ENCODE measurements at regions not wholly inside any gene's neighbourhood (a gene's known extent, or its start where the extent isn't known, plus 50 kb on each side); places are given as distances from the start of the nearest gene placed in this dataset.
"Not testable (repeated sequence)": the region's sequence is repeated elsewhere in the genome, so short reads cannot be mapped to it uniquely, and the experiment has no call there.

DNA sequence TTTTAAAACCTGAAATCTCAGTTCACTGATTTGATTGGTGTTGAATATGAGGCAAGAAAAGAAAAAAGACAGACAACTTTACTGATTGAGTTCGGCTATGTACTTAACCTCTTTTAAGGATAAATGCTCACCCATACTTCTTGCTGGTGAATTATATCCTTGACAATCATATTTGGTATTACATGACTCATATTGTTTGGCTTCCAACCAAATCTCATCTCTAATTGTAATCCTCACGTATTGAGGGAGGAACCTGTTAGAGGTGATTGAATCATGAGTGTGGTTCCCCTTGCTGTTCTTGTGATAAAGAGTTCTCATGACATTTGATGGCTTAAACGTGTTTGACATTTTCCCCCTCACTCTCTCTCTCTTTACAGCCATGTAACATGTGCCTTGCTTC, 255.6 kb upstream of the IZUMO3 start:
- POLR2A ChIA-PET: no interaction called here
- H3K4me1 Mint-ChIP-seq: no peaks in the 10 kb centered on the region

DNA sequence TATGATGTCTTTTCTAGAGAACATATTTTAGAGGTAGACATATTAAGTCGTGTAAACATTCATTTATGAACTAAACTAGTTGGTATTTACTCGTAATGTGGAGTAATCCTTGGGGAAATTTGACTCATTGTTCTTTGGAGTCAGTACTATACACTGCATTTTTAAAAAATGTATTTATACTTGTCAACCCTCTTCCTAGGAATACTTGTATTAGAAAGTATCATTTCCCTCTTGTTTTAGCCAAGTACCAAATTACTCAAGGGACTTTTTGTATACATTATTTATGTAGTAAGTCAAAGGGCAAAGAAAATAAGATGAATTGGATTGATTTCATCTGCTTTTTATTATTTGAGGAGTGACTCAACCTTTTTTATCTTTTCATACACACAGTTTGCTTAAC, 248.1 kb upstream of the IZUMO3 start:
- ChIA-PET POLR2A (no interaction called here), CTCF (no interaction called here)
- Mint-ChIP-seq H3K27me3 (no peaks in the 10 kb centered on the region), H3K9me3 (peaks cover 9 to 37% (median 26%) of the 10 kb centered on the region in 11 donors), H3K4me3 (no peak overlapping the region), H3K27ac (no peak overlapping the region), H3K4me1 (no peaks in the 10 kb centered on the region), H3K36me3 (no peaks in the 10 kb centered on the region)
- Histone ChIP-seq H3K4me1 (ENCODE audit: control insufficient read depth in 2 of 2, insufficient read depth in 2 of 2, low read length in 2 of 2) (no peaks in the 10 kb centered on the region), H3K36me3 (ENCODE audit: control insufficient read depth in 2 of 3, insufficient read depth in 3 of 3, low read length in 3 of 3) (no peaks in the 10 kb centered on the region), H3K27me3 (ENCODE audit: control insufficient read depth in 2 of 2, insufficient read depth in 2 of 2, low read length in 2 of 2) (no peaks in the 10 kb centered on the region), H3K4me3 (ENCODE audit: low read length) (no peak overlapping the region), H3K9me3 (ENCODE audit: control insufficient read depth in 2 of 3, low read length in 3 of 3) (no peaks in the 10 kb centered on the region), H3K27ac (ENCODE audit: low read depth, low read length) (no peak overlapping the region)
- ATAC-seq: no peak
- no peak for DNase-seq
- intact Hi-C loops (cut with micrococcal nuclease): no loop called here

More for the DNA sequence above, 255.6 kb upstream of the IZUMO3 start:
- no peaks in the 10 kb centered on the region for H3K27me3 Mint-ChIP-seq
- no peaks in the 10 kb centered on the region for H3K36me3 ChIP-seq (ENCODE audit: control insufficient read depth in 2 of 3, insufficient read depth in 3 of 3, low read length in 3 of 3)
- ATAC-seq (no peak), DNase-seq (no peak)
- H3K27me3 ChIP-seq (ENCODE audit: control insufficient read depth in 2 of 2, insufficient read depth in 2 of 2, low read length in 2 of 2): no peaks in the 10 kb centered on the region
- no peaks in the 10 kb centered on the region for H3K4me1 ChIP-seq (ENCODE audit: control insufficient read depth in 2 of 2, insufficient read depth in 2 of 2, low read length in 2 of 2)
- no peak overlapping the region for H3K4me3 Mint-ChIP-seq
- no peak overlapping the region for H3K4me3 ChIP-seq (ENCODE audit: low read length)
- H3K27ac ChIP-seq (ENCODE audit: low read depth, low read length): no peak overlapping the region
- intact Hi-C loops (cut with micrococcal nuclease): no loop called here
- peaks cover 2 to 12% (median 7%) of the 10 kb centered on the region in 11 donors for H3K9me3 Mint-ChIP-seq
- CTCF ChIA-PET: no interaction called here
- H3K9me3 ChIP-seq (ENCODE audit: control insufficient read depth in 2 of 3, low read length in 3 of 3): no peaks in the 10 kb centered on the region
- no peak overlapping the region for H3K27ac Mint-ChIP-seq
- H3K36me3 Mint-ChIP-seq: no peaks in the 10 kb centered on the region

DNA sequence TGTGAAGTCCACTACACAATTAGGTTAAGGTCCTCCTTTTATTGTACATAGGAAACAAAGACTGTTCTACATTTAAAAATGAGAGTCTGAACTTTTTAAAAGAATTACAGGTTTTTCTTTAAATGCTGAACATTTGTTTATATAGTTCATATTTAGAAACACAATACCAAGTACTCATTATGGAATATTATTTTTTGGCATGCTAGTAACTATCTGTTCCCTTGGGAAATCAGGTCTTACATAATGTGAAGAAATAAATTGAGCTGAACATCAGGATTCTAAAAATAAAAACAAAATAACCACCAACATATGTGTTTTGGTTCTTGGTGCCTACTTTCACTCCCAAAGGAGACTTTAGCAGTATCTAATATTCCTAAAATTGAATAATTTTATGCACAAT, 230.5 kb upstream of the IZUMO3 start:
- intact Hi-C loops (cut with micrococcal nuclease): no loop called here
- Mint-ChIP-seq H3K9me3 (peaks cover 4 to 46% (median 23%) of the 10 kb centered on the region in 11 donors), H3K36me3 (peaks cover 0 to 8% (median 0%) of the 10 kb centered on the region in 5 donors)

DNA sequence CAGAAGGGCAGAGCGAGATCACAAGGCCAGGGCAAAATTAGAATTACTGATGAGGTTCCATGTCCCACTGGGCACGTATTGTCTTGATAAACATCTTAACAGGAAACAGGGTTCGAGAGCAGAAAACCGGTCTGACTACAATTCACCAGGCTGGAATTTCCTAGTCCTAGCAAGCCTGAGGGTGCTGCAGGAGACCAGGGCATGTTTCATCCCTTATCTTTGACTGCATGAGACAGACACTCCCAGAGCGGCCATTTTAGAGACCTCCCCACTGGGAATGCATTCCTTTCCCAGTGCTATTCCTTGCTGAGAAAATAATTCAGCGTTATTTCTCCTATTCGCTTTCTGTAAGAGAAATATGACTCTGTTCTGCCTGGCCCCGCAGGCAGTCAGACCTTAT, 228.5 kb upstream of the IZUMO3 start:
- intact Hi-C loops (cut with micrococcal nuclease); CTCF ChIA-PET: not testable (repeated sequence)

More for the DNA sequence above, 230.5 kb upstream of the IZUMO3 start:
- ChIA-PET POLR2A (no interaction called here), CTCF (no interaction called here)
- Mint-ChIP-seq H3K27me3 (no peaks in the 10 kb centered on the region), H3K27ac (no peak overlapping the region), H3K4me3 (no peak overlapping the region), H3K4me1 (no peaks in the 10 kb centered on the region)
- ATAC-seq (no peak), DNase-seq (no peak)
- Histone ChIP-seq H3K27ac (ENCODE audit: low read depth, low read length) (no peak overlapping the region), H3K9me3 (ENCODE audit: control insufficient read depth in 2 of 3, low read length in 3 of 3) (peaks cover 0 to 4% (median 0%) of the 10 kb centered on the region in 3 experiments), H3K4me3 (ENCODE audit: low read length) (no peak overlapping the region), H3K27me3 (ENCODE audit: control insufficient read depth in 2 of 2, insufficient read depth in 2 of 2, low read length in 2 of 2) (no peaks in the 10 kb centered on the region), H3K36me3 (ENCODE audit: control insufficient read depth in 2 of 3, insufficient read depth in 3 of 3, low read length in 3 of 3) (no peaks in the 10 kb centered on the region), H3K4me1 (ENCODE audit: control insufficient read depth in 2 of 2, insufficient read depth in 2 of 2, low read length in 2 of 2) (no peaks in the 10 kb centered on the region)

DNA sequence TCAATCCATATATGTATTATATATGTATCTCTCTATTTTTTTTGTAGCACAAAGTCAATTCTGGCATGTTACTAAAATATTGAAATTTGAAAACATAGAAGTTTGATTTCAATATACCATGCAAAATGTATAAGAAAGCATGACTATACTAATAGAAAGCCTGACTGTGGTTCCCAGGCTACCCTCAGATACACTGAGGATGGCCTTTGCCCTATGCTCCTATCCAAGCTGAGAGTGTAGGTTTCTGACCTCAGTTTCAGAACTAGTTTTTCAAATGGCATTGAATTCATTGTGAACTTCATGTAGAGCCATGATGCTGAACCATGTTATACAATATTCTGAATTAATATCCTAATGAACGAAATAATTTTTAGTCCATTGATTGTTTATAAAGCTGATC, 220.4 kb upstream of the IZUMO3 start:
- CTCF ChIA-PET: no interaction called here
- Mint-ChIP-seq H3K9me3 (peaks cover 7 to 51% (median 20%) of the 10 kb centered on the region in 11 donors), H3K4me1 (no peaks in the 10 kb centered on the region), H3K27me3 (no peaks in the 10 kb centered on the region), H3K4me3 (no peak overlapping the region), H3K27ac (no peak overlapping the region), H3K36me3 (peaks cover 0 to 6% (median 3%) of the 10 kb centered on the region in 5 donors)
- POLR2A ChIA-PET: interaction anchor here (0.7 kb wide), 1 partner anchor 150 kb away, joined by 3 read pairs; no protein-coding TSS in a partner anchor
- no peak overlapping the region for H3K27ac ChIP-seq (ENCODE audit: low read depth, low read length)
- H3K4me1 ChIP-seq (ENCODE audit: control insufficient read depth in 2 of 2, insufficient read depth in 2 of 2, low read length in 2 of 2): no peaks in the 10 kb centered on the region
- H3K36me3 ChIP-seq (ENCODE audit: control insufficient read depth in 2 of 3, insufficient read depth in 3 of 3, low read length in 3 of 3): no peaks in the 10 kb centered on the region
- ATAC-seq: no peak
- H3K4me3 ChIP-seq (ENCODE audit: low read length): no peak overlapping the region
- DNase-seq: no peak
- intact Hi-C loops (cut with micrococcal nuclease): no loop called here
- H3K9me3 ChIP-seq (ENCODE audit: control insufficient read depth in 2 of 3, low read length in 3 of 3): no peaks in the 10 kb centered on the region
- no peaks in the 10 kb centered on the region for H3K27me3 ChIP-seq (ENCODE audit: control insufficient read depth in 2 of 2, insufficient read depth in 2 of 2, low read length in 2 of 2)

More for the DNA sequence above, 228.5 kb upstream of the IZUMO3 start:
- H3K36me3 ChIP-seq (ENCODE audit: control insufficient read depth in 2 of 3, insufficient read depth in 3 of 3, low read length in 3 of 3); H3K4me1 ChIP-seq (ENCODE audit: control insufficient read depth in 2 of 2, insufficient read depth in 2 of 2, low read length in 2 of 2); H3K4me1 Mint-ChIP-seq; H3K4me3 Mint-ChIP-seq; DNase-seq; H3K9me3 ChIP-seq (ENCODE audit: control insufficient read depth in 2 of 3, low read length in 3 of 3); POLR2A ChIA-PET; H3K36me3 Mint-ChIP-seq; H3K4me3 ChIP-seq (ENCODE audit: low read length); H3K27me3 Mint-ChIP-seq; H3K27ac Mint-ChIP-seq; H3K27ac ChIP-seq (ENCODE audit: low read depth, low read length); ATAC-seq; H3K27me3 ChIP-seq (ENCODE audit: control insufficient read depth in 2 of 2, insufficient read depth in 2 of 2, low read length in 2 of 2): not testable (repeated sequence)
- peaks cover 4 to 55% (median 21%) of the 10 kb centered on the region in 11 donors for H3K9me3 Mint-ChIP-seq

DNA sequence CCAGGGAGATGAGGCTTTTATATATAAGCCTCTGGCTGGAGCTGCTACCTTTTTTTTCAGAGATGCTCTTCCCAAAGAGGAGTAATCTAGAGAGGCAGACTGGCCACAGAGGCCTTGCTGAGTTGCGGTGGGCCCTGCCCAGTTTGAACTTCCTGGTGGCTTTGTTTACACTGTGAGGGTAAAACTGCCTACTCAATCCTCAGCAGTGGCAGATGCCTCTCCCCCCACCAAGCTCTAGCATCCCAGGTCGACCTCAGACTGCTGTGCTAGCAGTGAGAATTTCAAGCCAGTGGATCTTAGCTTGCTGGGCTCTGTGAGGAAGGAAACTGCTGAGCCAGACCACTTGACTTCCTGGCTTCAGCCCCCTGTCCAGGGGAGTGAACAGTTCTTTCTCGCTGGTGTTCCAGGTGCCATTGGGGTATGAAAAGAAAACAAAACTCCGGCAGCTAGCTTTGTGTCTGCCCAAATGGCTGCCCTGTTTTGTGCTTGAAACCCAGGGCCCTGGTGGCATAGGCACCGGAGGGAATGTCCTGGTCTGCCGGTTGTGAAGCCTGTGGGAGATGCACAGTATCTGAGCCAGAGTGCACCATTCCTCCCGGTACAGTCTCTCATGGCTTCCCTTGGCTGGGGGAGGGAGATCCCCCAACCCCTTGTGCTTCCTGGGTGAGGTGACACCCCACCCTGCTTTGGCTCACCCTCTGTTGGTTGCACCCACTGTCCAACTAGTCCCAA, 219.5 kb upstream of the IZUMO3 start:
- peaks cover 6 to 51% (median 25%) of the 10 kb centered on the region in 11 donors for H3K9me3 Mint-ChIP-seq
- POLR2A ChIA-PET: no interaction called here

DNA sequence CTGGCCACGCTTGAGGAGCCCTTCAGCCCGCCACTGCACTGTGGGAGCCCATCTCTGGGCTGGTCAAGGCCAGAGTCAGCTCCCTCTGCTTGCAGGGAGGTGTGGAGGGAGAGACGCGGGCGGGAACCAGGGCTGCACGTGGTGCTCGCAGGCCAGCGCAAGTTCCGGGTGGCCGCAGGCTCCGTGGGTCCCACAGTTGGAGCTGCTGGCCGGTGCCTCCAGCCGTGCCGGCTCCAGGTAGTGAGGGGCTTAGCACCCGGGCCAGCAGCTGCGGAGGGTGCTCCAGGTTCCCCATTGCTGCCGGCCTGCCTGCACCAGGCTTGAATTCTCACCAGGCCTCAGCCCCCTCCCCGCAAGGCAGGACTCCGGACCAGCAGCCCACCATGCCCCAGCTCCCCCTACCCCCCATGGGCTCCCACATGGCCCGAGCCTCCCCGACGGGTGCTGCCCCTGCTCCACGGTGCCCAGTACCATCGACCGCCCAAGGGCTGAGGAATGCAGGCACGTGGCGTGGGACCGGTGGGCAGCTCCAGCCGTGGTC, 192.8 kb upstream of the IZUMO3 start:
- Mint-ChIP-seq H3K9me3 (peaks cover 3 to 39% (median 11%) of the 10 kb centered on the region in 11 donors), H3K4me1 (no peaks in the 10 kb centered on the region), H3K27ac (no peak overlapping the region), H3K36me3 (no peaks in the 10 kb centered on the region), H3K27me3 (no peaks in the 10 kb centered on the region), H3K4me3 (no peak overlapping the region)
- Histone ChIP-seq H3K4me3 (ENCODE audit: low read length) (no peak overlapping the region), H3K9me3 (ENCODE audit: control insufficient read depth in 2 of 3, low read length in 3 of 3) (no peaks in the 10 kb centered on the region), H3K4me1 (ENCODE audit: control insufficient read depth in 2 of 2, insufficient read depth in 2 of 2, low read length in 2 of 2) (no peaks in the 10 kb centered on the region), H3K27ac (ENCODE audit: low read depth, low read length) (no peak overlapping the region), H3K36me3 (ENCODE audit: control insufficient read depth in 2 of 3, insufficient read depth in 3 of 3, low read length in 3 of 3) (no peaks in the 10 kb centered on the region), H3K27me3 (ENCODE audit: control insufficient read depth in 2 of 2, insufficient read depth in 2 of 2, low read length in 2 of 2) (no peaks in the 10 kb centered on the region)
- no peak for ATAC-seq
- POLR2A ChIA-PET: no interaction called here
- intact Hi-C loops (cut with micrococcal nuclease): no loop called here
- DNase-seq: no peak
- CTCF ChIA-PET: no interaction called here

More for the DNA sequence above, 219.5 kb upstream of the IZUMO3 start:
- Mint-ChIP-seq H3K36me3 (peaks cover 0 to 6% (median 3%) of the 10 kb centered on the region in 5 donors), H3K27ac (no peak overlapping the region), H3K4me3 (no peak overlapping the region), H3K27me3 (no peaks in the 10 kb centered on the region), H3K4me1 (no peaks in the 10 kb centered on the region)
- no peak for ATAC-seq
- Histone ChIP-seq H3K9me3 (ENCODE audit: control insufficient read depth in 2 of 3, low read length in 3 of 3) (no peaks in the 10 kb centered on the region), H3K27me3 (ENCODE audit: control insufficient read depth in 2 of 2, insufficient read depth in 2 of 2, low read length in 2 of 2) (no peaks in the 10 kb centered on the region), H3K4me1 (ENCODE audit: control insufficient read depth in 2 of 2, insufficient read depth in 2 of 2, low read length in 2 of 2) (no peaks in the 10 kb centered on the region), H3K36me3 (ENCODE audit: control insufficient read depth in 2 of 3, insufficient read depth in 3 of 3, low read length in 3 of 3) (no peaks in the 10 kb centered on the region), H3K4me3 (ENCODE audit: low read length) (no peak overlapping the region), H3K27ac (ENCODE audit: low read depth, low read length) (no peak overlapping the region)
- intact Hi-C loops (cut with micrococcal nuclease): no loop called here
- DNase-seq: no peak
- CTCF ChIA-PET: no interaction called here

Data from naive thymus-derived CD4-positive, alpha-beta T cell (primary cell).